Loucy (cell line): ENCODE measurements at regions not wholly inside any gene's neighbourhood (a gene's known extent, or its start where the extent isn't known, plus 50 kb on each side); places are given as distances from the start of the nearest gene placed in this dataset.

Experiments used
- H2AFZ ChIP-seq: fragments of 200-600 bp; sonication (generic); 2 replicates; pipeline ENCODE4 v1.6.0; 2016; ENCODE audit warnings: antibody characterized with exemption, mild to moderate bottlenecking, low read length, moderate library complexity
- H3F3A ChIP-seq: fragments of 200-600 bp; 2 replicates; pipeline ENCODE4 v1.6.0; 2016; ENCODE audit warnings: antibody characterized with exemption, low read depth, mild to moderate bottlenecking
- H3K27me3 ChIP-seq: fragments of 200-600 bp; sonication (generic); 2 replicates; pipeline ENCODE4 v1.6.1; 2014; ENCODE audit warnings: low read length, mild to moderate bottlenecking; ENCODE audit not compliant: insufficient read depth, poor library complexity, severe bottlenecking
- H3K36me3 ChIP-seq: fragments of 200-600 bp; sonication (generic); 2 replicates; pipeline ENCODE4 v1.6.1; 2016; ENCODE audit warnings: low read length; ENCODE audit not compliant: insufficient read depth
- H3K4me1 ChIP-seq: fragments of 200-600 bp; sonication (generic); 2 replicates; pipeline ENCODE4 v1.5.1; 2014; ENCODE audit warnings: low read length, mild to moderate bottlenecking; ENCODE audit not compliant: insufficient read depth, poor library complexity, severe bottlenecking
- H3K4me2 ChIP-seq: fragments of 200-600 bp; sonication (generic); 2 replicates; pipeline ENCODE4 v1.6.0; 2014; ENCODE audit warnings: antibody characterized with exemption, low read length, low read depth, mild to moderate bottlenecking; ENCODE audit not compliant: poor library complexity, severe bottlenecking
- H3K4me3 ChIP-seq: fragments of 200-600 bp; sonication (generic); 2 replicates; pipeline ENCODE4 v1.5.1; 2014; ENCODE audit warnings: low read length, mild to moderate bottlenecking, mixed read lengths; ENCODE audit not compliant: poor library complexity, severe bottlenecking
- H3K79me2 ChIP-seq: fragments of 200-600 bp; sonication (generic); 2 replicates; pipeline ENCODE4 v1.6.1; 2014; ENCODE audit warnings: low read length; ENCODE audit not compliant: insufficient read depth
- H3K9ac ChIP-seq: fragments of 200-600 bp; sonication (generic); 2 replicates; pipeline ENCODE4 v1.6.0; 2014; ENCODE audit warnings: mild to moderate bottlenecking, low read depth, low read length, moderate library complexity; ENCODE audit not compliant: poor library complexity, severe bottlenecking
- H3K9me2 ChIP-seq: fragments of 200-600 bp; sonication (generic); replicated peaks from 2 replicates; pipeline ENCODE4 v1.6.1; 2016; ENCODE audit warnings: low read depth, low read length, mixed read lengths
- H3K9me3 ChIP-seq: fragments of 200-600 bp; sonication (generic); 2 replicates; pipeline ENCODE4 v1.6.1; 2014; ENCODE audit warnings: mild to moderate bottlenecking, antibody characterized with exemption, low read length, low read depth; ENCODE audit not compliant: insufficient read depth
- H4K20me1 ChIP-seq: fragments of 200-600 bp; sonication (generic); 2 replicates; pipeline ENCODE4 v1.6.0; 2014; ENCODE audit warnings: antibody characterized with exemption, low read length, mild to moderate bottlenecking; ENCODE audit not compliant: insufficient read depth, poor library complexity, severe bottlenecking
- EZH2phosphoT487 ChIP-seq: fragments of 200-600 bp; IDR thresholded peaks from 2 replicates; pipeline ENCODE4 v1.6.1; 2018; ENCODE audit warnings: antibody characterized with exemption, mild to moderate bottlenecking, moderate library complexity, borderline replicate concordance
- TF ChIP-seq, protein P1 (sequence below): fragments of 200-600 bp; sonication (generic); conservative IDR thresholded peaks from 2 replicates; pipeline ENCODE4 v1.5.1; 2014; ENCODE audit warnings: mild to moderate bottlenecking, antibody characterized with exemption, low read length

GRCh38 chr12:86826051-86826450 lies 569.9 kb upstream of the MGAT4C start:
- H3K4me3 ChIP-seq: no peak overlapping the region
- no peak overlapping the region for H3K9ac ChIP-seq
- no peaks in the 10 kb centered on the region for H3K27me3 ChIP-seq
- no peak overlapping the region for H3K4me2 ChIP-seq
- H4K20me1 ChIP-seq: no peaks in the 10 kb centered on the region
- TF ChIP-seq, protein P1, sequence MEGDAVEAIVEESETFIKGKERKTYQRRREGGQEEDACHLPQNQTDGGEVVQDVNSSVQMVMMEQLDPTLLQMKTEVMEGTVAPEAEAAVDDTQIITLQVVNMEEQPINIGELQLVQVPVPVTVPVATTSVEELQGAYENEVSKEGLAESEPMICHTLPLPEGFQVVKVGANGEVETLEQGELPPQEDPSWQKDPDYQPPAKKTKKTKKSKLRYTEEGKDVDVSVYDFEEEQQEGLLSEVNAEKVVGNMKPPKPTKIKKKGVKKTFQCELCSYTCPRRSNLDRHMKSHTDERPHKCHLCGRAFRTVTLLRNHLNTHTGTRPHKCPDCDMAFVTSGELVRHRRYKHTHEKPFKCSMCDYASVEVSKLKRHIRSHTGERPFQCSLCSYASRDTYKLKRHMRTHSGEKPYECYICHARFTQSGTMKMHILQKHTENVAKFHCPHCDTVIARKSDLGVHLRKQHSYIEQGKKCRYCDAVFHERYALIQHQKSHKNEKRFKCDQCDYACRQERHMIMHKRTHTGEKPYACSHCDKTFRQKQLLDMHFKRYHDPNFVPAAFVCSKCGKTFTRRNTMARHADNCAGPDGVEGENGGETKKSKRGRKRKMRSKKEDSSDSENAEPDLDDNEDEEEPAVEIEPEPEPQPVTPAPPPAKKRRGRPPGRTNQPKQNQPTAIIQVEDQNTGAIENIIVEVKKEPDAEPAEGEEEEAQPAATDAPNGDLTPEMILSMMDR: no peak
- TF ChIP-seq EZH2phosphoT487: no peak
- H3K36me3 ChIP-seq: no peaks in the 10 kb centered on the region
- H3K9me2 ChIP-seq: no peaks in the 10 kb centered on the region; the same call in 1 of the 2 replicates
- no peaks in the 10 kb centered on the region for H3K9me3 ChIP-seq
- H3K79me2 ChIP-seq: no peaks in the 10 kb centered on the region
- H2AFZ ChIP-seq: no peak overlapping the region
- H3K4me1 ChIP-seq: no peaks in the 10 kb centered on the region
- H3F3A ChIP-seq: no peaks in the 10 kb centered on the region

- H3K9me2 ChIP-seq: no peaks in the 10 kb centered on the region
These were observed 545.2 kb upstream of the MGAT4C start for GRCh38 chr12:86801439-86801838.

GRCh38 chr12:86799616-86800015 lies 543.4 kb upstream of the MGAT4C start:
- H3K9me2 ChIP-seq: no peaks in the 10 kb centered on the region
- no peaks in the 10 kb centered on the region for H3K79me2 ChIP-seq
- no peak overlapping the region for H3K9ac ChIP-seq
- TF ChIP-seq, protein P1: no peak
- no peak for TF ChIP-seq EZH2phosphoT487
- H4K20me1 ChIP-seq: no peaks in the 10 kb centered on the region
- H3F3A ChIP-seq: no peaks in the 10 kb centered on the region
- H3K4me2 ChIP-seq: no peak overlapping the region
- H3K9me3 ChIP-seq: no peaks in the 10 kb centered on the region
- H3K4me3 ChIP-seq: no peak overlapping the region
- no peaks in the 10 kb centered on the region for H3K36me3 ChIP-seq
- no peak overlapping the region for H2AFZ ChIP-seq
- no peaks in the 10 kb centered on the region for H3K4me1 ChIP-seq
- H3K27me3 ChIP-seq: no peaks in the 10 kb centered on the region

More at GRCh38 chr12:86801439-86801838, 545.2 kb upstream of the MGAT4C start:
- Histone ChIP-seq H3K9ac (no peak overlapping the region), H4K20me1 (no peaks in the 10 kb centered on the region), H3F3A (no peaks in the 10 kb centered on the region), H3K27me3 (no peaks in the 10 kb centered on the region), H3K9me3 (no peaks in the 10 kb centered on the region), H3K36me3 (no peaks in the 10 kb centered on the region), H3K4me2 (no peak overlapping the region), H3K79me2 (no peaks in the 10 kb centered on the region), H3K4me3 (no peak overlapping the region), H2AFZ (no peak overlapping the region), H3K4me1 (no peaks in the 10 kb centered on the region)
- no peak for TF ChIP-seq EZH2phosphoT487

DNA sequence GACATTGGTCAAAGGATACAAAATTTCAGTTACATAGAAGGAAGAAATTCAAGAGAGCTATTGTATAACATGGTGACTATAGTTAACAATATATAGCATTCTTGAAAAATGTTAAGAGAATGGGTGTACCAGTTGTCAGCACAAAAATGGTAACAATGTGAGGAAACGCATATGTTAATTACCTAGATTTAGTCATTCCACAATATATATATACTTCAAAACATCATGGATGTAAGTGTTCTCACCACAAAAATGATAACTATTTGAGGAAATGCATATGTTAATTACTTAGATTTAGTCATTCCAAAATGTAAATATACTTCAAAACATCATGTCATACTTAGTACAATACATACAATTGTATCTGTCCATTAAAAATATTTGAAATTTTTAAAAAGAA lies 540.4 kb upstream of the MGAT4C start:
- H3K9ac ChIP-seq: no peak overlapping the region
- H2AFZ ChIP-seq: no peak overlapping the region
- no peaks in the 10 kb centered on the region for H3K27me3 ChIP-seq
- TF ChIP-seq, protein P1: no peak
- TF ChIP-seq EZH2phosphoT487: no peak
- H3K4me2 ChIP-seq: no peak overlapping the region
- no peaks in the 10 kb centered on the region for H3K36me3 ChIP-seq
- no peaks in the 10 kb centered on the region for H3F3A ChIP-seq
- H3K4me1 ChIP-seq: no peaks in the 10 kb centered on the region
- no peaks in the 10 kb centered on the region for H3K79me2 ChIP-seq
- no peaks in the 10 kb centered on the region for H3K9me2 ChIP-seq
- H3K9me3 ChIP-seq: no peaks in the 10 kb centered on the region
- no peak overlapping the region for H3K4me3 ChIP-seq
- H4K20me1 ChIP-seq: no peaks in the 10 kb centered on the region
